HG03520 (cell line): ENCODE measurements at regions not wholly inside any gene's neighbourhood (a gene's known extent, or its start where the extent isn't known, plus 50 kb on each side); places are given as distances from the start of the nearest gene placed in this dataset.
"Not testable (repeated sequence)": the region's sequence is repeated elsewhere in the genome, so short reads cannot be mapped to it uniquely, and the experiment has no call there.

Experiments used
- ATAC-seq: cut with Tn5 transposase; IDR thresholded peaks from one replicate; pipeline ENCODE4 v1.9.1; 2021; ENCODE audit warnings: mild to moderate bottlenecking, moderate library complexity; ENCODE audit not compliant: unreplicated experiment

DNA sequence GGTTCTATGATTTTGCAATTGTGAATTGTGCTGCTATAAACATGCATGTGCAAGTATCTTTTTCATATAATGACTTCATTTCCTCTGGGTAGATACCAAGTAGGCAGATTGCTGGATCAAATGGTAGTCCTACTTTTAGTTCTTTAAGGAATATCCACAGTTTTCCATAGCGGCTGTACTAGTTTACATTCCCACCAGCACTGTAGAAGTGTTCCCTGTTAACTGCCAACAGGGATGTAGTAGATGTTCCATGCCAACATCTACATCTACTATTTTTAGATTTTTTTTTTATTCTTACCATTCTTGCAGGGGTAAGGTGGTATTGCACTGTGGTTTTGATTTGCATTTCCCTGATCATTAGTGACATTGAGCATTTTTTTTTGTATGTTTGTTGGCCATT, 100.5 kb upstream of the SGCD start:
- ATAC-seq: not testable (repeated sequence)

DNA sequence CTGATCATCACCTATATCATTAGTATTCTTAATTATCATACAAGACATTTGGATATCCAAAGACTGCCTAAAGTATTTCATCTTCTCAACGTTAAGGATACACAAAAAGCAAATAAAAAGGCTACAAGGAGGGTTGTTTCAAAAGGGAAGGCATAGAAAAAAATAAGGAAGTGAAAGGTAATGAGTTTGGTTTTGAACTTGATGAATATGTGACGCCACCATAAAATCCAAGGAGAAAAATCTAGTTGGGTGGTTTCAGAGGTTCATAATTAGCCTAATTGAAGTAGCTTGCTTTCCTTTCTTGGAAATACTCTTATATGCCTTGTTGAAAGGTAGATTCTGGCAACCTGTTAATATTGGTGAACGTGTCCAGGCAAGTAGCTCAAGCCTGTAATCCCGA, 96.1 kb upstream of the SGCD start:
- ATAC-seq: no peak

DNA sequence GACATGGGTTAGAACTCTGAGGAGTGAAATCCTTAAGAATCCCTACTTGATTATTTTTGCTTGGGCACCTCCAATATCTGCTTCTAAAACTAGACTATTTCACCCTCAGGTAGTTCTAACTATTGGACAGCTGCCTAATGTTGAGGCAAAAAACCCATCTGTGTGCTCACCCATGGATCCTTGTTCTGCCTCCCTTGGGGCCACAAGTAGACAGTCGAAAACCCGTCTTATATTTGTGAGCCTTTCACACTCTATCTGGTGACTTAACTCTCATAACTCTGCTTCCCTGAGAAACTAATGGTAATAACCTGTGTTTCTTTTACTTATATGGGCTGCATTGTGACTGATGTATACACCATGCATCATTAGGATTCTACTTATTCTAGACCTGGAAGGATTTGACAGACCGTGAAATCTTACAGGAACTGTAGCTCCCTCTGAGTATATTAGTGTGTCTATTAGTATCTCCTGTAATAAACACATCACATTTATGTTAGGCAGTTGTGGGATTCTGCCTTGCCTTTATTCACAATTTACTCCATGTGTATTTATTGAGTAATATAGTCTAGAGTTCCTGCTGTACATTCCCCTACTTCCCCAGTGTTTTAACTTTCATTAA, 94.6 kb upstream of the SGCD start:
- peak; percentile 57 for ATAC-seq

DNA sequence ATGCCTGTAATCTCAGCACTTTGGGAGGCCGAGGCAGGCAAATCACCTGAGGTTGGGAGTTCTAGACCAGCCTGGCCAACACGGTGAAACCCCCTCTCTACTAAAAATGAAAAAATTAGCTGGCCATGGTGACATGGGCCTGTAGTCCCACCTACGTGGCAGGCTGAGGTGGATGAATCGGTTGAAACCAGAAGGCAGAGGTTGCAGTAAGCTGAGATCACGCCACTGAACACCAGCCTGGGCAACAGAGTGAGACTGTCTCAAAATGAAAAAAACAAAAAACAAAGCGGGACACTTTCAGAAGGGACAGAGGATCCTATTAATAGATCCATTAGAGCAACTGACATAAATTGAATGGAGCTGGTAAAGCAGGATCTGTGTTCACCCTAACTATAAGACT, 89.6 kb upstream of the SGCD start:
- peak; percentile 61 for ATAC-seq

DNA sequence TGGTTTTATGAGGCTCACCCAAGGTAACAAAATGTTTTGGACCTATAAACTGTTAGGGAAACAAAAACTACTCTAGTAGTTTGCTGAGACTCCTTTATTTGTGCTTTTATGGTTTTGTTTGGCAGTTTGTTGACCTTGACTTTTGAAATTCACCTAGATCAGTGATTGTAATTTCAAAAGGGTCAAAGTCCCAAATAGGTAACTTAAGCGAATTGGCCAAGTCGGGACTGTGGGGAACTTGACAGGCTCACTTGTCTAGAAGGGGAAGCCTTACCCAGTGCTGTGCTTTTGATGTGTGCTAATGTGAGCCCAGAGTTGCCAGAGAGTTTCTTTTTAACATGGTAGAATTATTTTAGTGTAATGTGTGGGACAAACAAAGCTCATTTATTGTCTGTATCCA, 87.2 kb upstream of the SGCD start:
- no peak for ATAC-seq

DNA sequence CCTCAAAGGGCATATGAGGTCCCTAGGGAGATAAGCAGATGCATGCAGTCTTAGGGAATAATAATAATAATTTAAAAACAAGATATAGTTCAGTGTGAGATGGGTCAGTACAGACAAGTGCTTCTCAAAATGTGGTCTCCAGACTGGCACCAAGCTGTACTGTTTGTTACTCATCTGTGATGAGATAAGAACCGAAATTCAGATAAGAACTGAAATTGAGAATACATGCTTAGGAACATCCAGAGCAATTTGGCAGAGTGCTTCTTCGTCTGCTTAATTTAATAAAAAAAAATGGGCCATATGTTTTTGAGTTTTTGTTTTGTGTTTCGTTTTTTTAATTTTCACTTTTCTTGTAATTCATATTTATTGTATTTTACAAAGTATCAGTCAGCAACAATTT, 86.5 kb upstream of the SGCD start:
- ATAC-seq: no peak

DNA sequence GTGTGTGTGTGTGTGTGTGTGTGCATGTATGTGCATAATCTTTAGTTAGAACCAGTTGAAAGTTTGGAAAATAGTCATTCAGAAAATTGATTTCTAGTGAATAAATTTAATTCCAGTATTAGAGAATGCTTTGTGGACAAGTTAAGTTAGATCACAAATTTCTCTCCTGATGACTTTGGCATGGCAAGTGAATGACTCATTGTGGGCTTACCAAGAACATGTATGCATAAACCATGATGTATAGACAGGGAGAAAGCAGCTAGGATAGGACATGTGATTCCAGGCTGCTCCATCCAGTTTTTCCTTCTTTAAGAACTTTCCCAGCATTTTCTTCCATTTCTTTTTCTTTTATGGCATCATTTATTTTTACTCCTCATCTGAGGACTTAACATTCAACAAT, 85.7 kb upstream of the SGCD start:
- ATAC-seq: no peak

DNA sequence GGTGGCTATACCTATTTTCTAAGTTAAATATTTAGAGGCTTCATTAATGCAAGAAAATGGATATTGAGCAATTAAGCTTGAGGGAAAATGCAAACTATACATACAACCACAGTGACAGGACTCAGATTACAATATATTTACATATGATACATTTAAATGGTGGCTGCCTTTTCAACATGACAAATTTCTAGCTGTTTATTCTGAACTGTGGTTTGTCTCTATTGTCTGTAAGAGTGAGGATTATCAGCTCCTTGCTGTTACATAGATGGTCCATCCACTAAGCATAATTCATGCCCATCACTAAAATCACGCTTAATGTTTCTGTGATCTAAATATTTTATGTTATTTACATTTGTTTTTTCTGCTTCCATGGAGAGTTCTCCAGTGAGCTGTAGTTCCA, 81.1 kb upstream of the SGCD start:
- no peak for ATAC-seq

DNA sequence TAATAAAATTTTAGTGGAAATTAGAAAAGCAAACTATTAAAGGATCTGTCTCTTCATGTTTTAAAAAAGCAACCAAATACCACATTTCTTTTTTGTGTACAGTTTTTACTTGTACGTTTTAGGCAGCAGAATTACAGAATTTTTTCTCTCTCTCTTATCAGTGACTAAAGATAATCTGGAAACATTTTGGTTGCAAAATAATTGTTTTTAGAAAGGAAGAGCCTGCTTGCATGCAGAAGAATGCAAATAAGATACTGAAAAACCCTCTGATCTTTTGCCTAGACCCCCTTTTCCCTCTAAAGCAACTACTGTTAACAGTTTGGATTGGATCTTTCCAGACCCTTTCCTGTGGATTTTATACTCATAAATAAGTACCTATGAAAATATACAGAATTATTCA, 75.9 kb upstream of the SGCD start:
- ATAC-seq: no peak

DNA sequence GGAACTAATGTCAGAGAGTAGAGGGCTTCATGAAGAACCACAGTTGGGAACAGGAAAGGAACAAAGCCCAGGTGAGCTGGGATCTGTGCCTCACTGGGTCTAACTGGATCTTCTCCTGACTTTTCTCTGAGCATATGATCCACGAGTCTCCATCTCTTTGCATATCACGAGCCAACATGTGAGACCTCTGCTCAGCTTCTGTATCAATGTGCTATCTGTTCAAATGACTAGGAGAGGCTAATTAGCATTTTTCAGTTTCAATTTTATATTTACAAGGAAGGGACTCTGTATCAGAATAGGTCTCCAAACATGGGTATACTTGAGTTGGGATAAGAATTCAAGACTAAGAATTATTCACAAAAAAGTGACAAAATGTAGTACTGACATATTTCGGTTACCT, 73.8 kb upstream of the SGCD start:
- no peak for ATAC-seq

DNA sequence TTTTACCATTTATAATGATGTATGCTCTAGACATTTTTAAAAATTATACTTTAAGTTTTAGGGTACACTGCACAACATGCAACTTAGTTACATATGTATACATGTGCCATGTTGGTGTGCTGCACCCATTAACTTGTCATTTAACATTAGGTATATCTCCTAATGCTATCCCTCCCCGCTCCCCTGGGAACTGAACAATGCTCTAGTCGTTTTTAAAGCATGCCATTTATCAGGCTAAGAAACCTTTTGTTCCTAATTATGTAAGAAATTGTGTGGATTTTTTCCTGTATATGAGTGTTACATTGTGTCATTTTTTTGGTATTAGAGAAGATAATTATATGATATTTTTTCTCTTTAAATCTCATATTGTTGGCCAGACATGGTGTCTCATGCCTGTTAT, 72.8 kb upstream of the SGCD start:
- no peak for ATAC-seq

DNA sequence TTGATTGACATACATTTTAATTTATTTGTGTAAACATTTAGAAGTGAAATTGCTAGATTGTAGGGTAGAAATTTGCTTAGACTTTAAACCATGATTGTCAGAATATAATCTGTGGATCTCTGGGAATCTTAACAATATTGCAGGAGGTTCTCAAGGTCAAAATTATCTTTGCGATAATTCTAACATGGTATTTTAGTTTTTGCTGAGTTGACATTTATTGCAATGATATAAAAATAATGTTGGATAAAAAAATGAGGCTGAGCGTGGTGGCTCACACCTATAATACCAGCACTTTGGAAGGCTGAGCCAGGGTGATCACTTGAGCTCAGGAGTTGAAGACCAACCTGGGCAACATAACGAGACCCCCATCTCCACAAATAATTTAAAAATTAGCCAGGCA, 70.3 kb upstream of the SGCD start:
- no peak for ATAC-seq

DNA sequence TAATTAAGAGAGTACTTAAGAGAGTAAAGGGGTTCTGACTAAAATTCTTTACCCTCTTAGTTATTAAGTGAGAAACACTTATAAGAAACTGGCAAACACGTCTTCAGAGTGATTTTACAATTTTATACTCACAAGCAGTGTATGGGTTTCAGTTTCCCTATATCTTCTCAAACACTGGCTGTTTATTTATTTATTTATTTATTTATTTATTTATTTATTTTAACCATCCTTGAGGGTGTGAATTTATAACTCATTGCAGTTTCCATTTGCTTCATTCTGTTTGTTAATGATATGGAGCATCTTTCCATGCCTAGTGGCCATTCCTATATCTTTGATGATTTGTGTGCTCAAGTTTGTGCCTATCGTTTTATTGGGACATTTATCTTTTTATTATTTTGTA, 68.0 kb upstream of the SGCD start:
- ATAC-seq: no peak

DNA sequence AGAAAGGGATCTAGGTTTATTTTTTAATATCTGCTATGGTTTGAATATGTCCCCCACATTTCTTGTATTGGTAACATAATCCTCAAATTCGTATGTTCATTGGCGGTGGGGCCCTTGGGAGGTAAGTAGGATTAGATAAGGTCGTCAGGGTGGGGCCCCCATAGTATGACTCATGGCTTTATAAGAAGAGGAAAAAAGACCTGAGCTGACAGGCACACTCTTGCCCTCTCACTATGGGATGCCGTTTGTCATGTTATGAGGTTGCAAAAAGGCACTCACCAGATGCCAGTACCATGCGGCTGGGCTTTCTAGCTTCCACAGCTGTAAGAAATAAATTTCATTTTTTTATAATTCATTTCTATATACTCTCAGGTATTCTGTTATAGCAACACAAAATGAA, 67.3 kb upstream of the SGCD start:
- ATAC-seq: no peak

DNA sequence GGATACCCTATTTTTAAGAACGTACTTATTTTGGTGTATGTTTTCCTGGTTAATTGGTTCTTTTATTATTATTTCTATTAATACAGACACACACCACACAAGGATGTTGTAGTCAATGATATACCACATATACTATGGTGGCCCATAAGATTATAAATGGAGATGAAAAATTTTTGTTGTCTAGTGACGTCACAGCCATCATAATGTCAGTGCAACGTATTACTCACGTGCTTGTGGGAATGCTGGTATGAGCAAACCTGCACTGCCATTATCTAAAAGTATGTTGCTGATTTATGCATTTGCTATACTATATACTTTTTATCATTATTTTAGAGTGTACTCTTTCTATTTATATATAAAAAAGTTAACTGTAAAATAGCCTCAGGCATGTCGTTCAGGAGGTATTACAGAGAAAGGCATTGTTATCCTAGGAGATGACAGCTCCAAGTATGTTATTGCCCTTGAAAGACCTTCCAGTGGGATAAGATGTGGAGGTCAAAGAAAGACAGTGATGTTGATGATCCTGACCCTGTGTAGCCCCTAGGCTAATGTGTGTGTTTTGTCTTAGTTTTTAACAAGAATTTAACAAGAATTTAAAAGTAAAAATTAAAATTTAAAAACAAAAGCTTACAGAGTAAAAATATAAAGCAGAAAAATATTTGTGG, 65.6 kb upstream of the SGCD start:
- ATAC-seq: no peak

DNA sequence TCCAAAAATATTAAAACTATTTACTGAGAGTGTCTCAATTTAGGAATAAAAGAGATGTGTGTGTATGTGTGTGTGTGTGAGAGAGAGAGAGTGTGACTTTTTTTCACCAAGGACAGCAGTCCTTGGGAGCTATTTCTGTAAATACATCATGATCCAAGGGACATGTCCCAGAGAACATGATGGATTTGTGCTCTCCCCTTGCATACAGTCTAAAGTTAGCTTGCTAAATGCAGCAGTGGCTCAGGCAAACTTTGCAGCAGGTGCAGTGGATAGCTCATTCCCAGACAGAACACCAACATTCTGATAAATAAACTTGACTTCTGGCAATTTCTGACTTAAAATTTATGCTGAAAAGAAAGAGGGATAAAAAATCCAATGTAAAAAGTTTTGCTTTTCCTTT, 55.4 kb upstream of the SGCD start:
- ATAC-seq: no peak

DNA sequence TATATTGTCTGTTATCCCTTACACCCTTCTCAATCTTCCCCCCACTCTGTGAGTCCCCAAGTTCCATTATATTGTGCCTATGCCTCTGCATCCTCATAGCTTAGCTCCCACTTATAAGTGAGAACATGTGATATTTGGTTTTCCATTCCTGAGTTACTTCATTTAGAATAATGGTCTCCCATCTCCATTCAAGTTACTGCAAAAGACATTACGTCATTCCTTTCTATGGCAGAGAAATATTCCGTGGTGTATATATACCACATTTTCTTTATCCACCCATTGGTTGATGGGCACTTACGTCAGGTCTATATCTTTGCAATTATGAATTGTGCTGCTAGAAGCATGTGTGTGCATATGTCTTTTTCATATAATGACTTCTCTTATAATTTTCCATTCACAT, 54.8 kb upstream of the SGCD start:
- no peak for ATAC-seq

DNA sequence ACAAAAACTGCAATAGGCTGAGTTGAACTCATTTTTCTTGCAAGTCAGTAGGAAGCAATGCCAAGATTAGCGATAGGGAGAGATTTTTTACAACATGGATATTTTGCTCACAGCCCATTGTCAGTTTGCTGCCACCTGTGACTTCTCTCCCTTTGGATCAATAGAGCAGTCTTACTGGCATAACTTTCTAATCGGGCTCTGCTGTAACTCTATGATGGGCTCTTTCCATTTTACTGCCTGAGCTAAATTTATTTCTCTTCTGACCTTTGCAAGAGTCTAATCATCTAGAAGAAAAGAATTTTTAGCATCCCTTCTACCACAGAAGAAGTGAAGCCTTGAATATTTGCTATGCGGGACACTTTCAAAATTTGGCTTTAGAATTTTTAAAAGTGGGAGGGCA, 53.6 kb upstream of the SGCD start:
- no peak for ATAC-seq

DNA sequence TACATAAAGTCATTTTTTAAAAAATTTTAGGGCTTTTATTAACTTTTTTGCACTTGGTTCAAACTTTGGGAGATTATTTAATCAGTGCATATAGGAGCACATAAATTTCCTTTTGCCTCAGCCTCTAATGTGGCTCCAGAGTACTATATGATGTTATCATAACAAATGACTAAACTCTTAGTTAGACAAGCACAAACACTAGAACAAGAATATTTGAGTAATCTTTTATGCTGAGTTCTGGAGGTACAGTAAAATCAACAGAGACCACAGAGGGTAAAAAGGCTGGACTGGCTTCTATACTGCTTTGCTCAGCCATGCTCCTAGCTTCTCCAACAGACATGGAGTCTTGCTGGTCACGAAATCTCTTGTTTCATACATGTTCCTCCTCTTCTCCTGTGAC, 52.5 kb upstream of the SGCD start:
- no peak for ATAC-seq
